GM12875 (cell line): ENCODE measurements at regions not wholly inside any gene's neighbourhood (a gene's known extent, or its start where the extent isn't known, plus 50 kb on each side); places are given as distances from the start of the nearest gene placed in this dataset.
A peak's percentile ranks its signal among the peaks of the same experiment; 100 is the strongest.

Experiments used
- H3K4me3 ChIP-seq: one replicate; pipeline ENCODE4 v1.5.1; 2011; ENCODE audit warnings: low read depth, low read length, control low read depth
- CTCF ChIP-seq: IDR thresholded peaks from 2 replicates; pipeline ENCODE4 v1.5.1; 2011; ENCODE audit warnings: low read depth, mild to moderate bottlenecking, control low read depth, inconsistent platforms, low read length, moderate library complexity, borderline replicate concordance; ENCODE audit not compliant: insufficient read depth

GRCh38 chr7:112877691-112878460 is 87.7 kb upstream of the TMEM168 start:
- no peak for TF ChIP-seq CTCF
- H3K4me3 ChIP-seq, result no peak overlapping the region

GRCh38 chr7:112876877-112877276 is 86.7 kb upstream of the TMEM168 start:
- TF ChIP-seq CTCF, result no peak
- H3K4me3 ChIP-seq, result no peak overlapping the region

GRCh38 chr7:112874909-112875308 is 84.7 kb upstream of the TMEM168 start:
- H3K4me3 ChIP-seq, result no peak overlapping the region
- no peak for TF ChIP-seq CTCF

GRCh38 chr7:112873831-112874553 is 83.8 kb upstream of the TMEM168 start:
- H3K4me3 ChIP-seq, result no peak overlapping the region
- no peak for TF ChIP-seq CTCF

- TF ChIP-seq CTCF, result peak; percentile 90
- no peak overlapping the region for H3K4me3 ChIP-seq
These were observed 79.0 kb upstream of the TMEM168 start for GRCh38 chr7:112869111-112869774.

GRCh38 chr7:112868609-112869008 is 78.4 kb upstream of the TMEM168 start:
- no peak overlapping the region for H3K4me3 ChIP-seq
- TF ChIP-seq CTCF, result no peak
